GM23338 (cell line): ENCODE measurements at regions not wholly inside any gene's neighbourhood (a gene's known extent, or its start where the extent isn't known, plus 50 kb on each side); places are given as distances from the start of the nearest gene placed in this dataset.

Experiments
- ATAC-seq: fragments of 200-7000 bp; cut with Tn5 transposase; 3 replicates; pipeline ENCODE4 v1.9.1; 2020
- DNase-seq: peaks from one replicate; pipeline ENCODE4 v3.0.0-alpha.2; 2015; ENCODE audit warnings: low spot score
- H2AFZ ChIP-seq: fragments of 200-600 bp; sonication (generic); 2 replicates; pipeline ENCODE4 v1.8.0; 2016; ENCODE audit warnings: antibody characterized with exemption, mild to moderate bottlenecking, moderate library complexity
- H3F3A ChIP-seq: fragments of 200-600 bp; sonication (generic); replicated peaks from 2 replicates; pipeline ENCODE4 v1.8.0; 2017; ENCODE audit warnings: antibody characterized with exemption, mixed run types, low read depth
- H3K27ac ChIP-seq: fragments of 200-600 bp; sonication (generic); 2 replicates; pipeline ENCODE4 v1.6.1; 2016; ENCODE audit warnings: low read depth
- H3K27me3 ChIP-seq: fragments of 200-600 bp; sonication (generic); 2 replicates; pipeline ENCODE4 v1.8.0; 2016; ENCODE audit warnings: mild to moderate bottlenecking, mixed run types, moderate library complexity; ENCODE audit not compliant: insufficient read depth
- H3K36me3 ChIP-seq: fragments of 200-600 bp; sonication (generic); 2 replicates; pipeline ENCODE4 v1.8.0; 2016; ENCODE audit warnings: mild to moderate bottlenecking; ENCODE audit not compliant: insufficient read depth
- H3K4me1 ChIP-seq: fragments of 200-600 bp; sonication (generic); 2 replicates; pipeline ENCODE4 v1.8.0; 2016; ENCODE audit warnings: mild to moderate bottlenecking, moderate library complexity; ENCODE audit not compliant: insufficient read depth
- H3K4me2 ChIP-seq: fragments of 200-600 bp; sonication (generic); 2 replicates; pipeline ENCODE4 v1.7.1; 2017; ENCODE audit warnings: mixed run types
- H3K4me3 ChIP-seq: fragments of 200-600 bp; sonication (generic); 2 replicates; pipeline ENCODE4 v1.6.1; 2016; ENCODE audit warnings: mixed run types
- H3K79me2 ChIP-seq: fragments of 200-600 bp; sonication (generic); replicated peaks from 2 replicates; pipeline ENCODE4 v1.8.0; 2017; ENCODE audit warnings: mild to moderate bottlenecking; ENCODE audit not compliant: insufficient read depth
- H3K9me2 ChIP-seq: fragments of 200-600 bp; sonication (generic); 2 replicates; pipeline ENCODE4 v1.8.0; 2017; ENCODE audit not compliant: insufficient read depth
- H4K20me1 ChIP-seq: fragments of 200-600 bp; sonication (generic); replicated peaks from 2 replicates; pipeline ENCODE4 v1.8.0; 2017; ENCODE audit warnings: mild to moderate bottlenecking; ENCODE audit not compliant: insufficient read depth
- H3K27ac Mint-ChIP-seq: 2 replicates; pipeline ENCODE4 v1.8.0; 2020; ENCODE audit warnings: inconsistent platforms, mild to moderate bottlenecking, moderate library complexity, mixed read lengths
- H3K27me3 Mint-ChIP-seq: 3 replicates; pipeline ENCODE4 v1.8.0; 2022; ENCODE audit warnings: low read depth, mild to moderate bottlenecking, moderate library complexity, mixed read lengths, inconsistent platforms; ENCODE audit not compliant: insufficient read depth, poor library complexity
- H3K36me3 Mint-ChIP-seq: 3 replicates; pipeline ENCODE4 v1.8.0; 2021; ENCODE audit warnings: low read depth, mild to moderate bottlenecking, inconsistent platforms, moderate library complexity, mixed read lengths
- H3K4me1 Mint-ChIP-seq: 3 replicates; pipeline ENCODE4 v1.8.0; 2020; ENCODE audit warnings: mild to moderate bottlenecking, inconsistent platforms, mixed read lengths
- H3K4me3 Mint-ChIP-seq: 3 replicates; pipeline ENCODE4 v1.8.0; 2021; ENCODE audit warnings: moderate library complexity, mild to moderate bottlenecking, inconsistent platforms, mixed read lengths
- H3K9me3 Mint-ChIP-seq: 3 replicates; pipeline ENCODE4 v1.8.0; 2020; ENCODE audit warnings: moderate library complexity, mild to moderate bottlenecking, inconsistent platforms, mixed read lengths
- CREB1 ChIP-seq: fragments of 250-450 bp; sonication (Bioruptor Pico); IDR thresholded peaks from 2 replicates; pipeline ENCODE4 v1.5.0; 2020; ENCODE audit warnings: low read depth, mild to moderate bottlenecking, moderate library complexity
- CTCF ChIP-seq, 2 experiments: fragments of 200-600 bp in 1 of 2; sonication (generic) in 1 of 2; conservative IDR thresholded peaks; 2 replicates each; pipeline versions ENCODE4 v1.5.1 to v1.6.1; 2016 to 2017; ENCODE audit warnings: antibody characterized with exemption in 2 of 2, low read depth in 2 of 2, mild to moderate bottlenecking in 2 of 2, moderate library complexity in 1 of 2
- EZH2 ChIP-seq: fragments of 200-600 bp; sonication (generic); IDR thresholded peaks from one replicate; pipeline ENCODE4 v1.8.0; 2017; ENCODE audit warnings: antibody characterized with exemption, mild to moderate bottlenecking, low read depth; ENCODE audit not compliant: unreplicated experiment
- STAT1 ChIP-seq: IDR thresholded peaks from one replicate; pipeline ENCODE4 v1.6.1; 2016; ENCODE audit warnings: antibody characterized with exemption; ENCODE audit not compliant: unreplicated experiment
- TF ChIP-seq, protein P1 (sequence below): fragments of 250-450 bp; sonication (Bioruptor Pico); IDR thresholded peaks from 2 replicates; pipeline ENCODE4 v1.5.0; 2020; ENCODE audit warnings: mild to moderate bottlenecking, moderate library complexity
- TF ChIP-seq, protein P2 (sequence below): IDR thresholded peaks from 2 replicates; pipeline ENCODE4 v1.6.1; 2016; ENCODE audit warnings: antibody characterized with exemption

- no peak for TF ChIP-seq CTCF (conservative IDR thresholded peaks at IDR 0.05; ENCODE audit: low read depth in 2 of 2)
- TF ChIP-seq EZH2 = no peak
- TF ChIP-seq, protein P1, sequence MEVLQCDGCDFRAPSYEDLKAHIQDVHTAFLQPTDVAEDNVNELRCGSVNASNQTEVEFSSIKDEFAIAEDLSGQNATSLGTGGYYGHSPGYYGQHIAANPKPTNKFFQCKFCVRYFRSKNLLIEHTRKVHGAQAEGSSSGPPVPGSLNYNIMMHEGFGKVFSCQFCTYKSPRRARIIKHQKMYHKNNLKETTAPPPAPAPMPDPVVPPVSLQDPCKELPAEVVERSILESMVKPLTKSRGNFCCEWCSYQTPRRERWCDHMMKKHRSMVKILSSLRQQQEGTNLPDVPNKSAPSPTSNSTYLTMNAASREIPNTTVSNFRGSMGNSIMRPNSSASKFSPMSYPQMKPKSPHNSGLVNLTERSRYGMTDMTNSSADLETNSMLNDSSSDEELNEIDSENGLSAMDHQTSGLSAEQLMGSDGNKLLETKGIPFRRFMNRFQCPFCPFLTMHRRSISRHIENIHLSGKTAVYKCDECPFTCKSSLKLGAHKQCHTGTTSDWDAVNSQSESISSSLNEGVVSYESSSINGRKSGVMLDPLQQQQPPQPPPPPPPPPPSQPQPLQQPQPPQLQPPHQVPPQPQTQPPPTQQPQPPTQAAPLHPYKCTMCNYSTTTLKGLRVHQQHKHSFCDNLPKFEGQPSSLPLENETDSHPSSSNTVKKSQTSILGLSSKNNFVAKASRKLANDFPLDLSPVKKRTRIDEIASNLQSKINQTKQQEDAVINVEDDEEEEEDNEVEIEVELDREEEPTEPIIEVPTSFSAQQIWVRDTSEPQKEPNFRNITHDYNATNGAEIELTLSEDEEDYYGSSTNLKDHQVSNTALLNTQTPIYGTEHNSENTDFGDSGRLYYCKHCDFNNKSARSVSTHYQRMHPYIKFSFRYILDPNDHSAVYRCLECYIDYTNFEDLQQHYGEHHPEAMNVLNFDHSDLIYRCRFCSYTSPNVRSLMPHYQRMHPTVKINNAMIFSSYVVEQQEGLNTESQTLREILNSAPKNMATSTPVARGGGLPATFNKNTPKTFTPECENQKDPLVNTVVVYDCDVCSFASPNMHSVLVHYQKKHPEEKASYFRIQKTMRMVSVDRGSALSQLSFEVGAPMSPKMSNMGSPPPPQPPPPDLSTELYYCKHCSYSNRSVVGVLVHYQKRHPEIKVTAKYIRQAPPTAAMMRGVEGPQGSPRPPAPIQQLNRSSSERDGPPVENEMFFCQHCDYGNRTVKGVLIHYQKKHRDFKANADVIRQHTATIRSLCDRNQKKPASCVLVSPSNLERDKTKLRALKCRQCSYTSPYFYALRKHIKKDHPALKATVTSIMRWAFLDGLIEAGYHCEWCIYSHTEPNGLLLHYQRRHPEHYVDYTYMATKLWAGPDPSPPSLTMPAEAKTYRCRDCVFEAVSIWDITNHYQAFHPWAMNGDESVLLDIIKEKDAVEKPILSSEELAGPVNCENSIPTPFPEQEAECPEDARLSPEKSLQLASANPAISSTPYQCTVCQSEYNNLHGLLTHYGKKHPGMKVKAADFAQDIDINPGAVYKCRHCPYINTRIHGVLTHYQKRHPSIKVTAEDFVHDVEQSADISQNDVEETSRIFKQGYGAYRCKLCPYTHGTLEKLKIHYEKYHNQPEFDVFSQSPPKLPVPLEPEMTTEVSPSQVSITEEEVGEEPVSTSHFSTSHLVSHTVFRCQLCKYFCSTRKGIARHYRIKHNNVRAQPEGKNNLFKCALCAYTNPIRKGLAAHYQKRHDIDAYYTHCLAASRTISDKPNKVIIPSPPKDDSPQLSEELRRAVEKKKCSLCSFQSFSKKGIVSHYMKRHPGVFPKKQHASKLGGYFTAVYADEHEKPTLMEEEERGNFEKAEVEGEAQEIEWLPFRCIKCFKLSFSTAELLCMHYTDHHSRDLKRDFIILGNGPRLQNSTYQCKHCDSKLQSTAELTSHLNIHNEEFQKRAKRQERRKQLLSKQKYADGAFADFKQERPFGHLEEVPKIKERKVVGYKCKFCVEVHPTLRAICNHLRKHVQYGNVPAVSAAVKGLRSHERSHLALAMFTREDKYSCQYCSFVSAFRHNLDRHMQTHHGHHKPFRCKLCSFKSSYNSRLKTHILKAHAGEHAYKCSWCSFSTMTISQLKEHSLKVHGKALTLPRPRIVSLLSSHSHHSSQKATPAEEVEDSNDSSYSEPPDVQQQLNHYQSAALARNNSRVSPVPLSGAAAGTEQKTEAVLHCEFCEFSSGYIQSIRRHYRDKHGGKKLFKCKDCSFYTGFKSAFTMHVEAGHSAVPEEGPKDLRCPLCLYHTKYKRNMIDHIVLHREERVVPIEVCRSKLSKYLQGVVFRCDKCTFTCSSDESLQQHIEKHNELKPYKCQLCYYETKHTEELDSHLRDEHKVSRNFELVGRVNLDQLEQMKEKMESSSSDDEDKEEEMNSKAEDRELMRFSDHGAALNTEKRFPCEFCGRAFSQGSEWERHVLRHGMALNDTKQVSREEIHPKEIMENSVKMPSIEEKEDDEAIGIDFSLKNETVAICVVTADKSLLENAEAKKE (CRISPR knock-in tag) = no peak
- TF ChIP-seq CREB1 (CRISPR knock-in tag) = no peak
These were observed 138.2 kb upstream of the NCOR2 start (continued) for GRCh38 chr12:124705545-124706138.

DNA sequence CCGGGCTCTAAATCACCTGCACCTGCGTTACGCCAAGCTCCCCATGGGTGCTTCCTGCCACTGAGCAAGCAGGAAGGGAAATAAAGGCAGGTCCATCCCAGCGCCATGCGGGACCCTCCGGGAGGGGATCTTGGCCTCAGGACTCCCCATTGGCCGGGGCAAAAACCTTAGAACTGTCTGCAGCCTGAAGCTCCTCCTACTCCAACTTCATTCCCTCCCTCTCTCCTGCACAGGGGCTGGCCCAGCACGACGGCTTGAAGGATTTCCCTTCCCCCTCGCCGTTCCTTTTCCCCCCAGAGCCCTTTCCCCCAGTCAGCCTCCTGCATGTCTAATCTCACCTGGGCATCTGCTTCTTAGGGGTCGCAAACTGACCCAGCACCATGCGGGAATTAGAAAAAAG lies 137.2 kb upstream of the NCOR2 start:
- no peak overlapping the region for H3K27ac ChIP-seq
- no peak overlapping the region for H3K4me3 ChIP-seq
- H3K4me3 Mint-ChIP-seq = no peak overlapping the region
- DNase-seq (no peak), ATAC-seq (peak; percentile 61)
- H3K36me3 ChIP-seq = no peaks in the 10 kb centered on the region
- no peaks in the 10 kb centered on the region; the same call in 2 of the 3 replicates for H3K36me3 Mint-ChIP-seq
- H2AFZ ChIP-seq = no peak overlapping the region
- no peaks in the 10 kb centered on the region for H3K79me2 ChIP-seq
- H3K27ac Mint-ChIP-seq = no peak overlapping the region
- H4K20me1 ChIP-seq = no peaks in the 10 kb centered on the region
- peaks cover 9% of the 10 kb centered on the region for H3K27me3 Mint-ChIP-seq
- H3K9me2 ChIP-seq = no peaks in the 10 kb centered on the region
- no peaks in the 10 kb centered on the region for H3K27me3 ChIP-seq
- no peak overlapping the region for H3K4me2 ChIP-seq
- peaks cover 5% of the 10 kb centered on the region; the same call in 2 of the 3 replicates for H3K4me1 Mint-ChIP-seq
- peaks cover 9% of the 10 kb centered on the region for H3K9me3 Mint-ChIP-seq
- H3F3A ChIP-seq = no peaks in the 10 kb centered on the region
- no peaks in the 10 kb centered on the region for H3K4me1 ChIP-seq
- TF ChIP-seq CREB1 (CRISPR knock-in tag) (no peak), STAT1 (no peak)
- TF ChIP-seq, protein P1 (CRISPR knock-in tag) = no peak
- TF ChIP-seq, protein P2, sequence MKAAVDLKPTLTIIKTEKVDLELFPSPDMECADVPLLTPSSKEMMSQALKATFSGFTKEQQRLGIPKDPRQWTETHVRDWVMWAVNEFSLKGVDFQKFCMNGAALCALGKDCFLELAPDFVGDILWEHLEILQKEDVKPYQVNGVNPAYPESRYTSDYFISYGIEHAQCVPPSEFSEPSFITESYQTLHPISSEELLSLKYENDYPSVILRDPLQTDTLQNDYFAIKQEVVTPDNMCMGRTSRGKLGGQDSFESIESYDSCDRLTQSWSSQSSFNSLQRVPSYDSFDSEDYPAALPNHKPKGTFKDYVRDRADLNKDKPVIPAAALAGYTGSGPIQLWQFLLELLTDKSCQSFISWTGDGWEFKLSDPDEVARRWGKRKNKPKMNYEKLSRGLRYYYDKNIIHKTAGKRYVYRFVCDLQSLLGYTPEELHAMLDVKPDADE = no peak
